H1 (cell line): ENCODE measurements at regions not wholly inside any gene's neighbourhood (a gene's known extent, or its start where the extent isn't known, plus 50 kb on each side); places are given as distances from the start of the nearest gene placed in this dataset.

ENCODE experiments used
- CTCF ChIA-PET: fragments of 300-600 bp; sonication (Branson Sonifier 250); formaldehyde crosslinking; loops from one replicate; lab custom pipeline; 2021; ENCODE audit not compliant: partially characterized antibody; lab: Charles Lee
- POLR2A ChIA-PET: fragments of 300-600 bp; sonication (Branson Sonifier 250); formaldehyde crosslinking; loops from one replicate; lab custom pipeline; 2021; ENCODE audit warnings: inconsistent platforms; ENCODE audit not compliant: partially characterized antibody; lab: Charles Lee
- DNase-seq, 2 experiments: peaks; one replicate each; pipeline versions ENCODE4 v3.0.0 to v3.0.0-alpha.2; 2010 to 2022; ENCODE audit warnings: low spot score in 2 of 2, low read depth in 1 of 2, mixed read lengths in 1 of 2
- FAIRE-seq: peaks from 2 replicates; lab custom pipeline; 2011; peaks lifted over from hg19 to GRCh38; lab: Jason Lieb, UNC
- H2AFZ ChIP-seq: 2 replicates; pipeline ENCODE4 v1.8.1; 2012; ENCODE audit warnings: low read length, inconsistent platforms
- H2AK5ac ChIP-seq: 2 replicates; pipeline ENCODE4 v1.6.1; 2013; ENCODE audit warnings: low read depth, low read length
- H2BK120ac ChIP-seq: replicated peaks from 2 replicates; pipeline ENCODE3; 2013; ENCODE audit warnings: low read depth, low read length, inconsistent platforms
- H2BK12ac ChIP-seq: 2 replicates; pipeline ENCODE4 v1.6.1; 2013; ENCODE audit warnings: low read depth, low read length
- H2BK15ac ChIP-seq: 2 replicates; pipeline ENCODE4 v1.6.1; 2013; ENCODE audit warnings: low read length
- H2BK20ac ChIP-seq: 2 replicates; pipeline ENCODE4 v1.6.1; 2013; ENCODE audit warnings: low read length
- H2BK5ac ChIP-seq: 2 replicates; pipeline ENCODE4 v1.6.1; 2013; ENCODE audit warnings: low read depth, low read length
- H3K14ac ChIP-seq: 2 replicates; pipeline ENCODE4 v1.6.1; 2013; ENCODE audit warnings: inconsistent platforms; ENCODE audit not compliant: insufficient read length
- H3K18ac ChIP-seq: 2 replicates; pipeline ENCODE4 v1.6.1; 2013; ENCODE audit warnings: low read length; ENCODE audit errors: extremely low read depth
- H3K23ac ChIP-seq: 2 replicates; pipeline ENCODE4 v1.6.1; 2013; ENCODE audit warnings: inconsistent platforms; ENCODE audit not compliant: insufficient read length
- H3K23me2 ChIP-seq: 2 replicates; pipeline ENCODE4 v1.6.1; 2013; ENCODE audit warnings: low read depth, low read length
- H3K27ac ChIP-seq: 2 replicates; pipeline ENCODE4 v1.6.1; 2011; ENCODE audit warnings: low read depth, low read length, inconsistent platforms
- H3K27me3 ChIP-seq, 4 experiments: replicated peaks in 1 of 4; 1 replicate in 1 of 4; 2 replicates in 3 of 4; pipeline versions ENCODE4 v1.6.1 to v1.8.1; 2011 to 2013; ENCODE audit warnings: low read length in 3 of 4, mild to moderate bottlenecking in 3 of 4, inconsistent platforms in 2 of 4, mixed read lengths in 2 of 4, moderate library complexity in 1 of 4; ENCODE audit not compliant: control insufficient read depth in 3 of 4, insufficient read depth in 3 of 4; ENCODE audit errors: extremely low read depth in 1 of 4
- H3K36me3 ChIP-seq, 4 experiments: 2 replicates each; pipeline versions ENCODE4 v1.6.1 to v1.8.1; 2011 to 2013; ENCODE audit warnings: mild to moderate bottlenecking in 4 of 4, low read length in 3 of 4, moderate library complexity in 2 of 4, control low read depth in 1 of 4, inconsistent platforms in 1 of 4; ENCODE audit not compliant: insufficient read depth in 4 of 4, control insufficient read depth in 2 of 4
- H3K4ac ChIP-seq: replicated peaks from 2 replicates; pipeline ENCODE3; 2013; ENCODE audit warnings: low read length, low read depth, mixed read lengths, inconsistent platforms; ENCODE audit not compliant: insufficient read length
- H3K4me1 ChIP-seq, 4 experiments: replicated peaks in 1 of 4; 1 replicate in 1 of 4; 2 replicates in 3 of 4; pipeline versions ENCODE4 v1.6.1 to v1.8.1; 2011 to 2013; ENCODE audit warnings: low read length in 3 of 4, inconsistent platforms in 2 of 4, mixed read lengths in 1 of 4; ENCODE audit not compliant: insufficient read depth in 4 of 4, control insufficient read depth in 3 of 4
- H3K4me2 ChIP-seq, 2 experiments: 2 replicates each; pipeline versions ENCODE4 v1.6.1 to v1.8.1; 2011 to 2013; ENCODE audit warnings: low read depth in 2 of 2, low read length in 2 of 2, control low read depth in 1 of 2, inconsistent platforms in 1 of 2, mild to moderate bottlenecking in 1 of 2; ENCODE audit not compliant: insufficient read depth in 1 of 2
- H3K4me3 ChIP-seq, 4 experiments: fragments of 200-600, 300-600 bp in 1 of 4; sonication (generic), shearing (Covaris generic), sonication (Bioruptor Twin) in 1 of 4; 2 replicates each; pipeline versions ENCODE4 v1.5.1 to v1.8.1; 2011 to 2016; ENCODE audit warnings: low read length in 4 of 4, low read depth in 3 of 4, control low read depth in 2 of 4, inconsistent platforms in 2 of 4, mild to moderate bottlenecking in 2 of 4, mixed read lengths in 1 of 4, moderate library complexity in 1 of 4; ENCODE audit not compliant: insufficient read depth in 2 of 4; ENCODE audit errors: extremely low read depth in 1 of 4
- H3K56ac ChIP-seq: replicated peaks from 2 replicates; pipeline ENCODE3; 2013; ENCODE audit warnings: low read depth, mild to moderate bottlenecking, mixed read lengths, low read length, inconsistent platforms; ENCODE audit not compliant: insufficient read length
- H3K79me1 ChIP-seq: 2 replicates; pipeline ENCODE4 v1.6.1; 2013; ENCODE audit warnings: low read depth, low read length, control low read depth
- H3K79me2 ChIP-seq, 2 experiments: 2 replicates each; pipeline versions ENCODE4 v1.6.1 to v1.8.1; 2012 to 2013; ENCODE audit warnings: low read length in 2 of 2, mild to moderate bottlenecking in 2 of 2, inconsistent platforms in 1 of 2; ENCODE audit not compliant: insufficient read depth in 2 of 2, control insufficient read depth in 1 of 2
- H3K9ac ChIP-seq, 4 experiments: replicated peaks in 1 of 4; 1 replicate in 1 of 4; 2 replicates in 3 of 4; pipeline versions ENCODE4 v1.6.1 to v1.8.1; 2011 to 2013; ENCODE audit warnings: low read depth in 3 of 4, low read length in 3 of 4, control low read depth in 2 of 4, mild to moderate bottlenecking in 2 of 4, moderate library complexity in 2 of 4, inconsistent platforms in 1 of 4; ENCODE audit errors: extremely low read depth in 1 of 4
- H3K9me3 ChIP-seq, 2 experiments: 2 replicates each; pipeline versions ENCODE4 v1.6.1 to v1.8.1; 2012 to 2013; ENCODE audit warnings: mild to moderate bottlenecking in 2 of 2, moderate library complexity in 2 of 2, control low read depth in 1 of 2, inconsistent platforms in 1 of 2, low read depth in 1 of 2, low read length in 1 of 2, mixed read lengths in 1 of 2; ENCODE audit not compliant: insufficient read depth in 2 of 2
- H4K20me1 ChIP-seq, 2 experiments: replicated peaks in 1 of 2; 2 replicates each; pipeline versions ENCODE3 to v1.8.1; 2011 to 2013; ENCODE audit warnings: inconsistent platforms in 2 of 2, low read length in 2 of 2, mild to moderate bottlenecking in 1 of 2; ENCODE audit not compliant: insufficient read depth in 2 of 2, control insufficient read depth in 1 of 2
- H4K5ac ChIP-seq: 2 replicates; pipeline ENCODE4 v1.6.1; 2013; ENCODE audit warnings: low read length, low read depth, mixed read lengths, inconsistent platforms; ENCODE audit not compliant: insufficient read length
- H4K8ac ChIP-seq: 2 replicates; pipeline ENCODE4 v1.8.0; 2013; ENCODE audit warnings: mild to moderate bottlenecking, moderate library complexity, low read length, inconsistent platforms; ENCODE audit not compliant: insufficient read depth; ENCODE audit errors: extremely low read depth
- H4K91ac ChIP-seq: replicated peaks from 2 replicates; pipeline ENCODE3; 2013; ENCODE audit warnings: low read length, mixed read lengths, inconsistent platforms; ENCODE audit not compliant: insufficient read length
- CBX8 ChIP-seq: fragments of 300-800, 300-1000 bp; sonication (generic); IDR thresholded peaks from 2 replicates; pipeline ENCODE4 v1.7.1; 2016; ENCODE audit warnings: low read depth, low read length, borderline replicate concordance
- WGBS, 2 experiments: shearing (Covaris generic) in 1 of 2; methylation state at CpG; one replicate each; pipeline versions ENCODE4 v1.1.6 to v1.1.7; 2013 to 2015; ENCODE audit warnings: low lambda C conversion rate in 2 of 2, mixed read lengths in 2 of 2, inconsistent platforms in 1 of 2, low coverage in 1 of 2, missing lambda C conversion rate in 1 of 2; ENCODE audit not compliant: insufficient replicate concordance in 2 of 2, insufficient coverage in 1 of 2, insufficient read length in 1 of 2; ENCODE audit errors: extremely low coverage in 1 of 2, missing lambda C conversion rate in 1 of 2; 5-methylcytosine and 5-hydroxymethylcytosine counted together

DNA sequence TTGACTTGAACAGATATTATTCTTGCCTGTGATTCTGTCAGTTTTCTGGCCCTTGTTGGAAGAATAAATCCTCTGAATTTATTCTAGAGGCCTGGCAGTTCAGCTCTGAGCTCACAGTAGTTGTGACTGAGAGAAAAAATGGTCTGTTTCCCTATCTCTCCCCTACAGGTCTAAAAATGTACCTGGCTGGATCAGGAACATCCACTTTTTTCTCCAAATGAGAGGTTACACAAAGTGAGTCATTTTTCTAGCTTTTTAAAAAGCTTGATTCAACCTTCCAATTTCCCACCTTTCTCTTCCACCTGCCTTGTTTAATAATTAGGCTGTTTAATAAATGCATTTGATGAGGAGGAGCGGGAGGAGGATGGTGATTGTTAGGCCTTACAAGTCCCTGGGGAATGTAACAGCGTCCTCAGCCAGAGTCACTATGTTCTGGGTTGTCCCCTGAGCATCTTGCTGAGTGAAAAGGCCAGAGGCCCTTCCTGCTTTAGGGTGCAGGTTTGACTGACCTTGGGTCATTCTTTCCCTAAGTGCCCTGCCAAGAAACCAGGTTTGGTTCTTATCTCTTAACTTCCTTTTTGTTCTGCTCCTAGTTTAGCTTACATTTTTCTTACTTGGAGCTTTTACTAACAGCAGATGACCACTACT, 91.7 kb upstream of the FUT8 start:
- H3K27ac ChIP-seq = no peak overlapping the region
- H3K9me3 ChIP-seq = 0 out of 4 replicates have a peak, but pooled peaks cover 0 to 3% of the 10 kb centered on the region in 2 experiments
- H2BK15ac ChIP-seq = no peak overlapping the region
- no peak overlapping the region for H2BK120ac ChIP-seq
- no peak for DNase-seq
- H2BK5ac ChIP-seq = no peak overlapping the region
- H3K27me3 ChIP-seq = no peaks in the 10 kb centered on the region
- H3K79me1 ChIP-seq = no peaks in the 10 kb centered on the region
- no peak overlapping the region for H2BK20ac ChIP-seq
- H3K23ac ChIP-seq = no peak overlapping the region
- H3K79me2 ChIP-seq = no peaks in the 10 kb centered on the region
- TF ChIP-seq CBX8 = no peak
- no peak overlapping the region for H3K56ac ChIP-seq
- H4K20me1 ChIP-seq = no peaks in the 10 kb centered on the region
- ChIA-PET CTCF (interaction anchor here (0.5 to 1.0 kb wide), 2 partner anchors 92 to 556 kb away, joined by 3 read pairs; no protein-coding TSS in a partner anchor), POLR2A (interaction anchor here (0.6 to 1.3 kb wide), 3 partner anchors 13 to 78 kb away, joined by 3 to 5 read pairs (median 3); no protein-coding TSS in a partner anchor)
- no peaks in the 10 kb centered on the region for H3K36me3 ChIP-seq
- H3K9ac ChIP-seq = no peak overlapping the region
- no peak overlapping the region for H3K4me2 ChIP-seq
- no peak overlapping the region for H4K91ac ChIP-seq
- no peak overlapping the region for H3K18ac ChIP-seq
- 85% methylated on average over 2 of the region's 2 CpGs; no CpG with 5 or more reads in 1 of the 2 experiments for WGBS, 2 experiments
- H2BK12ac ChIP-seq = no peak overlapping the region
- H4K8ac ChIP-seq = no peak overlapping the region
- H2AK5ac ChIP-seq = no peak overlapping the region
- H3K14ac ChIP-seq = no peak overlapping the region
- H2AFZ ChIP-seq = no peak overlapping the region
- H3K4me3 ChIP-seq = no peak overlapping the region
- H3K4ac ChIP-seq = no peak overlapping the region
- FAIRE-seq = no peak
- H3K23me2 ChIP-seq = no peaks in the 10 kb centered on the region
- H3K4me1 ChIP-seq = no peaks in the 10 kb centered on the region
- H4K5ac ChIP-seq = no peak overlapping the region
